K562 (cell line): ENCODE measurements at regions not wholly inside any gene's neighbourhood (a gene's known extent, or its start where the extent isn't known, plus 50 kb on each side); places are given as distances from the start of the nearest gene placed in this dataset.

Source experiments
- ATAC-seq: fragments of 200-7000 bp; cut with Tn5 transposase; 3 replicates; pipeline ENCODE4 v1.9.1; 2020; ENCODE audit warnings: moderate library complexity
- BruUV-seq: library from RNA; stranded (reverse); fragments of 400-500 nt; replicated peaks from 2 replicates; lab custom pipeline; 2021; lab: Mats Ljungman, UMichigan
- CTCF ChIA-PET: fragments of 300-600 bp; formaldehyde crosslinking; extraction: SDS; loops from one replicate; lab custom pipeline; 2021; ENCODE audit warnings: low intra/inter-chr PET ratio; lab: Yijun Ruan, JAX
- POLR2A ChIA-PET: fragments of 300-600, 350-650 bp; sonication (Branson Sonifier 250); formaldehyde crosslinking; extraction: SDS; loops from one replicate; lab custom pipeline; 2021; ENCODE audit warnings: antibody characterized with exemption, inconsistent platforms; lab: Yijun Ruan, JAX
- DNase-seq, 4 experiments: peaks; one replicate each; pipeline versions ENCODE4 v3.0.0 to v3.0.0-alpha.2; 2011 to 2018; ENCODE audit warnings: low spot score in 3 of 4, mixed read lengths in 3 of 4; ENCODE audit errors: extremely low read depth in 1 of 4
- FAIRE-seq: peaks from 2 replicates; lab custom pipeline; 2011; peaks lifted over from hg19 to GRCh38; lab: Jason Lieb, UNC
- H2AFZ ChIP-seq: 2 replicates; pipeline ENCODE4 v1.6.0; 2011; ENCODE audit warnings: low read depth, low read length, control low read depth, inconsistent platforms
- H3K27ac ChIP-seq: fragments of 200-600 bp; 3 replicates; pipeline ENCODE4 v1.8.0; 2011; ENCODE audit warnings: low read depth, mild to moderate bottlenecking, control low read depth, inconsistent platforms, low read length, moderate library complexity, mixed read lengths; ENCODE audit errors: extremely low read depth
- H3K27me3 ChIP-seq, 2 experiments: fragments of 300-600 bp in 1 of 2; 2 replicates in 1 of 2; 3 replicates in 1 of 2; pipeline versions ENCODE4 v1.6.0 to v1.8.0; 2011; ENCODE audit warnings: inconsistent platforms in 2 of 2, low read length in 2 of 2, mild to moderate bottlenecking in 1 of 2, mixed read lengths in 1 of 2, moderate library complexity in 1 of 2; ENCODE audit not compliant: control insufficient read depth in 2 of 2, insufficient read depth in 2 of 2
- H3K36me3 ChIP-seq: fragments of 300-600 bp; 3 replicates; pipeline ENCODE4 v1.8.0; 2011; ENCODE audit warnings: mild to moderate bottlenecking, low read length, inconsistent platforms; ENCODE audit not compliant: control insufficient read depth, insufficient read depth
- H3K4me1 ChIP-seq, 2 experiments: fragments of 200-600 bp in 1 of 2; replicated peaks in 1 of 2; 2 replicates in 1 of 2; 3 replicates in 1 of 2; pipeline versions ENCODE4 v1.5.1 to v1.8.0; 2011; ENCODE audit warnings: inconsistent platforms in 2 of 2, low read length in 2 of 2, mild to moderate bottlenecking in 1 of 2, mixed read lengths in 1 of 2, moderate library complexity in 1 of 2; ENCODE audit not compliant: control insufficient read depth in 2 of 2, insufficient read depth in 2 of 2
- H3K4me2 ChIP-seq: 2 replicates; pipeline ENCODE4 v1.6.1; 2011; ENCODE audit warnings: low read length, control low read depth, inconsistent platforms, mixed read lengths; ENCODE audit not compliant: insufficient read depth
- H3K4me3 ChIP-seq: fragments of 200-600 bp; sonication (generic), shearing (Covaris generic); 2 replicates; pipeline ENCODE4 v1.5.1; 2016; ENCODE audit warnings: control low read depth, inconsistent platforms
- H3K79me2 ChIP-seq: fragments of 200-600 bp; 3 replicates; pipeline ENCODE4 v1.8.0; 2011; ENCODE audit warnings: low read length, inconsistent platforms; ENCODE audit not compliant: control insufficient read depth, insufficient read depth
- H3K9ac ChIP-seq, 2 experiments: 2 replicates each; pipeline versions ENCODE4 v1.6.0 to v1.6.1; 2011; ENCODE audit warnings: low read depth in 2 of 2, low read length in 2 of 2, control low read depth in 1 of 2, inconsistent platforms in 1 of 2, mild to moderate bottlenecking in 1 of 2, mixed read lengths in 1 of 2; ENCODE audit not compliant: insufficient read depth in 1 of 2
- H3K9me1 ChIP-seq: one replicate; pipeline ENCODE4 v1.6.0; 2011; ENCODE audit warnings: inconsistent platforms, mild to moderate bottlenecking, low read length, moderate library complexity; ENCODE audit not compliant: control insufficient read depth, insufficient read depth
- H3K9me3 ChIP-seq: replicated peaks from 2 replicates; pipeline ENCODE4 v1.5.1; 2011; ENCODE audit warnings: low read depth, low read length, inconsistent platforms; ENCODE audit not compliant: control insufficient read depth, insufficient read depth
- H4K20me1 ChIP-seq: replicated peaks from 2 replicates; pipeline ENCODE4 v1.6.1; 2011; ENCODE audit warnings: low read length, inconsistent platforms, mixed read lengths; ENCODE audit not compliant: control insufficient read depth, insufficient read depth
- ETV6 ChIP-seq, 3 experiments: fragments of 150-350 bp in 1 of 3; sonication (generic) in 1 of 3; formaldehyde crosslinking in 1 of 3; IDR thresholded peaks; 2 replicates each; pipeline versions ENCODE4 v1.6.1 to v1.8.0; 2014 to 2022; ENCODE audit warnings: borderline replicate concordance in 2 of 3, low read depth in 2 of 3, antibody characterized with exemption in 1 of 3, low read length in 1 of 3, mild to moderate bottlenecking in 1 of 3, missing genetic modification reagents in 1 of 3
- MTA1 ChIP-seq: fragments of 450-650 bp; IDR thresholded peaks from 2 replicates; pipeline ENCODE4 v1.6.1; 2017; ENCODE audit warnings: borderline replicate concordance
- NFIX ChIP-seq: fragments of 250-450 bp; sonication (Bioruptor Pico); IDR thresholded peaks from 2 replicates; pipeline ENCODE4 v1.4.0; 2020; ENCODE audit warnings: low read depth, mild to moderate bottlenecking, moderate library complexity
- NR1H2 ChIP-seq: sonication (generic); formaldehyde crosslinking; IDR thresholded peaks from 2 replicates; pipeline ENCODE4 v1.4.0; 2020; ENCODE audit warnings: mild to moderate bottlenecking, missing genetic modification reagents
- NRF1 ChIP-seq, 2 experiments: fragments of 450-650 bp; IDR thresholded peaks in 1 of 2; conservative IDR thresholded peaks in 1 of 2; 2 replicates each; pipeline ENCODE4 v1.6.1; 2014; ENCODE audit warnings: mild to moderate bottlenecking in 2 of 2
- POLR2AphosphoS2 ChIP-seq: IDR thresholded peaks from 2 replicates; pipeline ENCODE4 v1.6.1; 2012; ENCODE audit warnings: low read length, improper control_type of control experiment
- PURB ChIP-seq: sonication (generic); formaldehyde crosslinking; IDR thresholded peaks from 2 replicates; pipeline ENCODE4 v1.9.0; 2021; ENCODE audit warnings: low read depth, mild to moderate bottlenecking, missing genetic modification reagents
- TEAD2 ChIP-seq: fragments of 450-650 bp; IDR thresholded peaks from 2 replicates; pipeline ENCODE4 v1.6.1; 2016; ENCODE audit warnings: missing genetic modification characterization, control low read depth, missing compliant biosample characterization
- TFAM ChIP-seq: fragments of 250-450 bp; sonication (Bioruptor Pico); conservative IDR thresholded peaks from 2 replicates; pipeline ENCODE4 v1.5.0; 2021; ENCODE audit warnings: mild to moderate bottlenecking, moderate library complexity
- ZC3H8 ChIP-seq: fragments of 450-650 bp; IDR thresholded peaks from 2 replicates; pipeline ENCODE4 v1.6.1; 2017
- ZNF224 ChIP-seq: sonication (generic); formaldehyde crosslinking; IDR thresholded peaks from 2 replicates; pipeline ENCODE4 v1.8.0; 2022; ENCODE audit warnings: mild to moderate bottlenecking, missing genetic modification reagents
- ZNF644 ChIP-seq: fragments of 200-800 bp; sonication (Bioruptor generic); IDR thresholded peaks from 2 replicates; pipeline ENCODE4 v1.6.1; 2016; ENCODE audit warnings: low read depth, missing genetic modification characterization, missing compliant biosample characterization
- ZNF79 ChIP-seq: fragments of 250-450 bp; sonication (Bioruptor Pico); IDR thresholded peaks from 2 replicates; pipeline ENCODE4 v1.4.0; 2020; ENCODE audit warnings: low read depth, mild to moderate bottlenecking, moderate library complexity
- WGBS: fragments of 100-300 bp; shearing (Covaris generic); methylation state at CpG from one replicate; pipeline ENCODE4 v1.1.6; 2016; ENCODE audit warnings: low coverage, mixed read lengths; ENCODE audit not compliant: insufficient coverage; ENCODE audit errors: missing lambda C conversion rate; 5-methylcytosine and 5-hydroxymethylcytosine counted together
- in situ Hi-C: fragments of 300-500 bp; cut with MboI; formaldehyde crosslinking; loops from 4 replicates; pipeline ENCODE4 v1.15.0; 2018; ENCODE audit warnings: inconsistent platforms, mixed read lengths
- intact Hi-C: fragments of 100-400 bp; cut with micrococcal nuclease; formaldehyde crosslinking; loops from 2 replicates; pipeline ENCODE4 v1.14.2; 2022
- TF ChIP-seq, protein P1 (sequence below): fragments of 450-650 bp; IDR thresholded peaks from 2 replicates; pipeline ENCODE4 v1.6.1; 2017; ENCODE audit warnings: antibody characterized with exemption, mild to moderate bottlenecking
- TF ChIP-seq, protein P2 (sequence below): fragments of 450-650 bp; IDR thresholded peaks from 2 replicates; pipeline ENCODE4 v1.6.1; 2016; ENCODE audit warnings: mild to moderate bottlenecking

DNA sequence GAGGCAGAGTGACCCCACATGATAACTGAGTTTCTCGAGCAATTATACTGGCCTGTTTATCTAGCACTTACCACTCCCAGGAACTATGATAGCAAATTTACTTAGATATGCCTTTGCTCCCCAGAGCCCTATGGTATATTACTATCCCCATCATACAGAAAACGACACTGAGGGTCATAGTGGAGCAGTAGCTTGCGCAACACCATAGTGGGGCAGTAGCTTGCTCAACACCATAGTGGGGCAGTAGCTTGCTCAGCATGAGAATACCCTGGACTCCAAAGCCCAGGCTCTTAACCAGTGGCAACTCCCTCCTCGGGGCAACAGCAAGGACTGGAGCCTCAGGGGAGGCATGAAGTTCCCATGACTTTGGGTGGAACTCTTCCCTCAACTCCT lies 211.9 kb downstream of the NPHP4 start (continued):
- no peak for TF ChIP-seq TEAD2 (tag)
- TF ChIP-seq, protein P1, sequence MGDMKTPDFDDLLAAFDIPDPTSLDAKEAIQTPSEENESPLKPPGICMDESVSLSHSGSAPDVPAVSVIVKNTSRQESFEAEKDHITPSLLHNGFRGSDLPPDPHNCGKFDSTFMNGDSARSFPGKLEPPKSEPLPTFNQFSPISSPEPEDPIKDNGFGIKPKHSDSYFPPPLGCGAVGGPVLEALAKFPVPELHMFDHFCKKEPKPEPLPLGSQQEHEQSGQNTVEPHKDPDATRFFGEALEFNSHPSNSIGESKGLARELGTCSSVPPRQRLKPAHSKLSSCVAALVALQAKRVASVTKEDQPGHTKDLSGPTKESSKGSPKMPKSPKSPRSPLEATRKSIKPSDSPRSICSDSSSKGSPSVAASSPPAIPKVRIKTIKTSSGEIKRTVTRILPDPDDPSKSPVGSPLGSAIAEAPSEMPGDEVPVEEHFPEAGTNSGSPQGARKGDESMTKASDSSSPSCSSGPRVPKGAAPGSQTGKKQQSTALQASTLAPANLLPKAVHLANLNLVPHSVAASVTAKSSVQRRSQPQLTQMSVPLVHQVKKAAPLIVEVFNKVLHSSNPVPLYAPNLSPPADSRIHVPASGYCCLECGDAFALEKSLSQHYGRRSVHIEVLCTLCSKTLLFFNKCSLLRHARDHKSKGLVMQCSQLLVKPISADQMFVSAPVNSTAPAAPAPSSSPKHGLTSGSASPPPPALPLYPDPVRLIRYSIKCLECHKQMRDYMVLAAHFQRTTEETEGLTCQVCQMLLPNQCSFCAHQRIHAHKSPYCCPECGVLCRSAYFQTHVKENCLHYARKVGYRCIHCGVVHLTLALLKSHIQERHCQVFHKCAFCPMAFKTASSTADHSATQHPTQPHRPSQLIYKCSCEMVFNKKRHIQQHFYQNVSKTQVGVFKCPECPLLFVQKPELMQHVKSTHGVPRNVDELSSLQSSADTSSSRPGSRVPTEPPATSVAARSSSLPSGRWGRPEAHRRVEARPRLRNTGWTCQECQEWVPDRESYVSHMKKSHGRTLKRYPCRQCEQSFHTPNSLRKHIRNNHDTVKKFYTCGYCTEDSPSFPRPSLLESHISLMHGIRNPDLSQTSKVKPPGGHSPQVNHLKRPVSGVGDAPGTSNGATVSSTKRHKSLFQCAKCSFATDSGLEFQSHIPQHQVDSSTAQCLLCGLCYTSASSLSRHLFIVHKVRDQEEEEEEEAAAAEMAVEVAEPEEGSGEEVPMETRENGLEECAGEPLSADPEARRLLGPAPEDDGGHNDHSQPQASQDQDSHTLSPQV = no peak

DNA sequence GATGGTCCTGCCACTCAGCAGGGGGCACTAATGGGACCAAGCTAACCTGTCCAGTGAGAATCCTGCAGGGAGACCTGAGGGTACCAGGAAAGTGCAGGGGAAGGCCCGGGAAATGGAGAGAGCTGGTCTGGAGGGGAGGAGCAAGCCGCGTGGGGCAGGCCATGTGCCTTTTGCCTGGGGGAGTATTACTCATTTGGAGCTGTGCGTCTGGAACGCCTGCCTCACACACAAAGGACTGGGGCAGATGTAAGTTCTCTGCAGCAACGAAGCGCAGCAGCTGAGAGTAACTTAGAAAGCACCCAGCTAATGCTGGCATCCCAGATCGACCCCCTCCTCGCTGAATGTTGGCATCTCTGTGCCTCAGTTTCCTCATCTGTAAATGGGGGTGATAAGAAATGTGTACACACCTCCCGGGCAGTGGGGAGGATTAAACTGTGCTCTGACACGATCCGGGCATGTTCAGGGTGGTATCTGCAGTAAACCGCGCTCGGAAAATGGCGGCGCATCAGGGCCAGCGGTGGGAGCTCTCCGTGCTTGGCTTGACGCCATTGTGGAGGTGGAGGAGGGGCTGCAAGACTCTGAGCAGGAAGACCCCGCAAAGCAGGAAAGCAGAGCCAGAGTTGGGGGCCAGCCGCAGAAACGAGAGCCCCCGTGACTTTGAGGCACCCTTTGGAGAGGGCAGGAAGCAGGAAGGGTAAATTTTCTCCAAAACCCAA lies 212.5 kb downstream of the NPHP4 start:
- H3K79me2 ChIP-seq = no peaks in the 10 kb centered on the region
- no peak overlapping the region; a peak in 1 of 4 replicates for H3K9ac ChIP-seq
- H3K27ac ChIP-seq = no peak overlapping the region
- intact Hi-C loops (no loop called here), in situ Hi-C loops (no loop called here)
- H2AFZ ChIP-seq = no peak overlapping the region
- H3K27me3 ChIP-seq = peaks cover 12 to 33% of the 10 kb centered on the region in 2 experiments
- POLR2A ChIA-PET = interaction anchor here (0.6 to 1.2 kb wide), 2 partner anchors 11 to 293 kb away, joined by 3 to 4 read pairs; no protein-coding TSS in a partner anchor
- no peak for DNase-seq
- H3K9me3 ChIP-seq = no peaks in the 10 kb centered on the region
- CTCF ChIA-PET = no interaction called here
- H3K4me3 ChIP-seq = no peak overlapping the region
- no TSS peak for BruUV-seq
- no peak for FAIRE-seq
- H3K4me2 ChIP-seq = no peak overlapping the region
- H4K20me1 ChIP-seq = 0 out of 2 replicates have a peak, but pooled peaks cover 3% of the 10 kb centered on the region
- 3% methylated on average over 23 of the region's 24 CpGs for WGBS
- no peaks in the 10 kb centered on the region for H3K36me3 ChIP-seq
- H3K4me1 ChIP-seq = peaks cover 0 to 3% of the 10 kb centered on the region in 2 experiments; a peak in 2 of 5 replicates
- H3K9me1 ChIP-seq = no peaks in the 10 kb centered on the region
- ATAC-seq = no peak
- TF ChIP-seq ZNF79 (CRISPR knock-in tag) (no peak), NFIX (no peak), ETV6 (IDR thresholded peaks at IDR 0.05; ENCODE audit: borderline replicate concordance in 1 of 2, low read depth in 2 of 2, low read length in 1 of 2) (no peak), ETV6 (CRISPR knock-in tag; IDR thresholded peaks at IDR 0.05; ENCODE audit: borderline replicate concordance) (no peak), PURB (CRISPR knock-in tag) (no peak), POLR2AphosphoS2 (no peak), NR1H2 (CRISPR knock-in tag) (no peak), ZNF644 (tag) (no peak), MTA1 (no peak), TFAM (CRISPR knock-in tag) (no peak), ZC3H8 (no peak), NRF1 (conservative IDR thresholded peaks at IDR 0.05 in 1 of 2, IDR thresholded peaks at IDR 0.05 in 1 of 2) (no peak), ZNF224 (CRISPR knock-in tag) (no peak)
- TF ChIP-seq, protein P2, sequence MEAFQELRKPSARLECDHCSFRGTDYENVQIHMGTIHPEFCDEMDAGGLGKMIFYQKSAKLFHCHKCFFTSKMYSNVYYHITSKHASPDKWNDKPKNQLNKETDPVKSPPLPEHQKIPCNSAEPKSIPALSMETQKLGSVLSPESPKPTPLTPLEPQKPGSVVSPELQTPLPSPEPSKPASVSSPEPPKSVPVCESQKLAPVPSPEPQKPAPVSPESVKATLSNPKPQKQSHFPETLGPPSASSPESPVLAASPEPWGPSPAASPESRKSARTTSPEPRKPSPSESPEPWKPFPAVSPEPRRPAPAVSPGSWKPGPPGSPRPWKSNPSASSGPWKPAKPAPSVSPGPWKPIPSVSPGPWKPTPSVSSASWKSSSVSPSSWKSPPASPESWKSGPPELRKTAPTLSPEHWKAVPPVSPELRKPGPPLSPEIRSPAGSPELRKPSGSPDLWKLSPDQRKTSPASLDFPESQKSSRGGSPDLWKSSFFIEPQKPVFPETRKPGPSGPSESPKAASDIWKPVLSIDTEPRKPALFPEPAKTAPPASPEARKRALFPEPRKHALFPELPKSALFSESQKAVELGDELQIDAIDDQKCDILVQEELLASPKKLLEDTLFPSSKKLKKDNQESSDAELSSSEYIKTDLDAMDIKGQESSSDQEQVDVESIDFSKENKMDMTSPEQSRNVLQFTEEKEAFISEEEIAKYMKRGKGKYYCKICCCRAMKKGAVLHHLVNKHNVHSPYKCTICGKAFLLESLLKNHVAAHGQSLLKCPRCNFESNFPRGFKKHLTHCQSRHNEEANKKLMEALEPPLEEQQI = no peak
